Astrocyte (in vitro differentiated cells and primary cell): ENCODE measurements at regions not wholly inside any gene's neighbourhood (a gene's known extent, or its start where the extent isn't known, plus 50 kb on each side); places are given as distances from the start of the nearest gene placed in this dataset.

Source experiments
- DNase-seq: peaks from one replicate; pipeline ENCODE4 v3.0.0-alpha.2; 2010; ENCODE audit warnings: low read depth
- FAIRE-seq: peaks from 2 replicates; lab custom pipeline; 2011; peaks lifted over from hg19 to GRCh38; lab: Jason Lieb, UNC
- H2AFZ ChIP-seq: 2 replicates; pipeline ENCODE4 v1.6.0; 2012; ENCODE audit warnings: low read depth, low read length, inconsistent platforms
- H3K27ac ChIP-seq: 2 replicates; pipeline ENCODE4 v1.5.1; 2011; ENCODE audit warnings: low read depth, low read length, inconsistent platforms
- H3K27me3 ChIP-seq: 2 replicates; pipeline ENCODE4 v1.6.0; 2011; ENCODE audit warnings: low read length, inconsistent platforms; ENCODE audit not compliant: insufficient read depth
- H3K36me3 ChIP-seq: 2 replicates; pipeline ENCODE4 v1.5.1; 2011; ENCODE audit warnings: low read length, inconsistent platforms; ENCODE audit not compliant: insufficient read depth
- H3K4me1 ChIP-seq: 2 replicates; pipeline ENCODE4 v1.5.1; 2011; ENCODE audit warnings: low read length, inconsistent platforms; ENCODE audit not compliant: insufficient read depth
- H3K4me2 ChIP-seq: 2 replicates; pipeline ENCODE4 v1.6.0; 2012; ENCODE audit warnings: low read length, inconsistent platforms
- H3K4me3 ChIP-seq: 2 replicates; pipeline ENCODE4 v1.5.1; 2011; ENCODE audit warnings: low read depth, mild to moderate bottlenecking, low read length, inconsistent platforms; ENCODE audit not compliant: insufficient read depth
- H3K79me2 ChIP-seq: 2 replicates; pipeline ENCODE4 v1.6.0; 2012; ENCODE audit warnings: mild to moderate bottlenecking, low read length, inconsistent platforms; ENCODE audit not compliant: insufficient read depth
- H3K9ac ChIP-seq: 2 replicates; pipeline ENCODE4 v1.6.0; 2012; ENCODE audit warnings: mild to moderate bottlenecking, low read length, inconsistent platforms
- H3K9me3 ChIP-seq: 2 replicates; pipeline ENCODE4 v1.5.1; 2012; ENCODE audit warnings: low read depth, mild to moderate bottlenecking, low read length, inconsistent platforms; ENCODE audit not compliant: insufficient read depth
- H4K20me1 ChIP-seq: 2 replicates; pipeline ENCODE4 v1.6.0; 2012; ENCODE audit warnings: low read length, inconsistent platforms; ENCODE audit not compliant: insufficient read depth
- H3K27ac Mint-ChIP-seq: one replicate; pipeline ENCODE4 v1.8.0; 2021; ENCODE audit warnings: mild to moderate bottlenecking, mixed read lengths; ENCODE audit not compliant: unreplicated experiment
- H3K27me3 Mint-ChIP-seq: one replicate; pipeline ENCODE4 v1.8.0; 2021; ENCODE audit warnings: low read depth, mixed read lengths; ENCODE audit not compliant: unreplicated experiment
- H3K36me3 Mint-ChIP-seq: one replicate; pipeline ENCODE4 v1.8.0; 2021; ENCODE audit warnings: low read depth, mixed read lengths; ENCODE audit not compliant: unreplicated experiment
- H3K4me1 Mint-ChIP-seq: one replicate; pipeline ENCODE4 v1.8.0; 2021; ENCODE audit warnings: low read depth, mixed read lengths; ENCODE audit not compliant: unreplicated experiment
- H3K4me3 Mint-ChIP-seq: one replicate; pipeline ENCODE4 v1.8.0; 2021; ENCODE audit warnings: mild to moderate bottlenecking, moderate library complexity, mixed read lengths; ENCODE audit not compliant: unreplicated experiment
- H3K9me3 Mint-ChIP-seq: one replicate; pipeline ENCODE4 v1.8.0; 2021; ENCODE audit warnings: mild to moderate bottlenecking, mixed read lengths; ENCODE audit not compliant: unreplicated experiment
- EZH2 ChIP-seq: IDR thresholded peaks from 2 replicates; pipeline ENCODE4 v1.6.1; 2012; ENCODE audit warnings: mild to moderate bottlenecking, low read length, inconsistent platforms; ENCODE audit not compliant: insufficient read depth
- TF ChIP-seq, protein P1 (sequence below): IDR thresholded peaks from 2 replicates; pipeline ENCODE4 v1.5.1; 2011; ENCODE audit warnings: low read depth, mild to moderate bottlenecking, inconsistent platforms, low read length, moderate library complexity; ENCODE audit not compliant: insufficient read depth

DNA sequence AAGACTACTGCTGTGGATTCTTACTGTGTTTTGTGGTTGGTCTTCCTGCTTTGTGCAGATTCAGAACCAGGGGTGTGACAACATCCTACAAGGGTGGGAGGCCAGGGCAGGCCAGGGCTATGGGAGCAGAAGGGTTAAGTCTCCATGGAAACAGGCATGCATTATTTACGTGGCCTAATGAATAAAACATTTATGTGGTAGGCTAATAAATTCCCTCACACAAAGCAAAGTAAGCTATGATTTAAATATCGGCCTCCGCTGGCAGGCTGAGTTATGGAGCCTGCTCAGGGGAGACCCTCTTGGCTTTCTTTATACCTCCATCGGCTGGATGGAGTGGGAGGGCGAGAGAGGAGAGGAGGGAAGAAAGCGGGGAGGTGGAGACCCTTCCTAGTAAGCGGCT, 230.3 kb upstream of the MVB12B start:
- Mint-ChIP-seq H3K36me3 (no peaks in the 10 kb centered on the region), H3K9me3 (peaks cover 2% of the 10 kb centered on the region), H3K27me3 (peaks cover 20% of the 10 kb centered on the region), H3K4me1 (no peaks in the 10 kb centered on the region), H3K4me3 (no peak overlapping the region), H3K27ac (no peak overlapping the region)
- H3K36me3 ChIP-seq, result no peaks in the 10 kb centered on the region
- no peak overlapping the region for H3K4me2 ChIP-seq
- H3K4me1 ChIP-seq, result no peaks in the 10 kb centered on the region
- H3K4me3 ChIP-seq, result no peak overlapping the region
- H3K9me3 ChIP-seq, result peaks cover 6% of the 10 kb centered on the region
- TF ChIP-seq EZH2, result no peak
- H3K9ac ChIP-seq, result no peak overlapping the region
- FAIRE-seq (no peak), DNase-seq (no peak)
- H3K27ac ChIP-seq, result no peak overlapping the region
- no peaks in the 10 kb centered on the region for H3K79me2 ChIP-seq
- H3K27me3 ChIP-seq, result no peaks in the 10 kb centered on the region
- H4K20me1 ChIP-seq, result no peaks in the 10 kb centered on the region
- no peak overlapping the region for H2AFZ ChIP-seq

- no peak for TF ChIP-seq EZH2
- TF ChIP-seq, protein P1, sequence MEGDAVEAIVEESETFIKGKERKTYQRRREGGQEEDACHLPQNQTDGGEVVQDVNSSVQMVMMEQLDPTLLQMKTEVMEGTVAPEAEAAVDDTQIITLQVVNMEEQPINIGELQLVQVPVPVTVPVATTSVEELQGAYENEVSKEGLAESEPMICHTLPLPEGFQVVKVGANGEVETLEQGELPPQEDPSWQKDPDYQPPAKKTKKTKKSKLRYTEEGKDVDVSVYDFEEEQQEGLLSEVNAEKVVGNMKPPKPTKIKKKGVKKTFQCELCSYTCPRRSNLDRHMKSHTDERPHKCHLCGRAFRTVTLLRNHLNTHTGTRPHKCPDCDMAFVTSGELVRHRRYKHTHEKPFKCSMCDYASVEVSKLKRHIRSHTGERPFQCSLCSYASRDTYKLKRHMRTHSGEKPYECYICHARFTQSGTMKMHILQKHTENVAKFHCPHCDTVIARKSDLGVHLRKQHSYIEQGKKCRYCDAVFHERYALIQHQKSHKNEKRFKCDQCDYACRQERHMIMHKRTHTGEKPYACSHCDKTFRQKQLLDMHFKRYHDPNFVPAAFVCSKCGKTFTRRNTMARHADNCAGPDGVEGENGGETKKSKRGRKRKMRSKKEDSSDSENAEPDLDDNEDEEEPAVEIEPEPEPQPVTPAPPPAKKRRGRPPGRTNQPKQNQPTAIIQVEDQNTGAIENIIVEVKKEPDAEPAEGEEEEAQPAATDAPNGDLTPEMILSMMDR, result no peak
- Histone ChIP-seq H3K4me2 (no peak overlapping the region), H2AFZ (no peak overlapping the region), H3K27ac (no peak overlapping the region), H3K9me3 (peaks cover 6% of the 10 kb centered on the region), H3K79me2 (no peaks in the 10 kb centered on the region), H3K36me3 (no peaks in the 10 kb centered on the region), H4K20me1 (no peaks in the 10 kb centered on the region), H3K4me3 (no peak overlapping the region), H3K9ac (no peak overlapping the region), H3K4me1 (no peaks in the 10 kb centered on the region), H3K27me3 (no peaks in the 10 kb centered on the region)
- H3K4me3 Mint-ChIP-seq, result no peak overlapping the region
- no peaks in the 10 kb centered on the region for H3K4me1 Mint-ChIP-seq
- no peaks in the 10 kb centered on the region for H3K36me3 Mint-ChIP-seq
- DNase-seq (no peak), FAIRE-seq (no peak)
- peaks cover 2% of the 10 kb centered on the region for H3K9me3 Mint-ChIP-seq
- H3K27ac Mint-ChIP-seq, result no peak overlapping the region
- peaks cover 11% of the 10 kb centered on the region for H3K27me3 Mint-ChIP-seq
Measured at GRCh38 chr9:126097679-126098078, 228.9 kb upstream of the MVB12B start.

DNA sequence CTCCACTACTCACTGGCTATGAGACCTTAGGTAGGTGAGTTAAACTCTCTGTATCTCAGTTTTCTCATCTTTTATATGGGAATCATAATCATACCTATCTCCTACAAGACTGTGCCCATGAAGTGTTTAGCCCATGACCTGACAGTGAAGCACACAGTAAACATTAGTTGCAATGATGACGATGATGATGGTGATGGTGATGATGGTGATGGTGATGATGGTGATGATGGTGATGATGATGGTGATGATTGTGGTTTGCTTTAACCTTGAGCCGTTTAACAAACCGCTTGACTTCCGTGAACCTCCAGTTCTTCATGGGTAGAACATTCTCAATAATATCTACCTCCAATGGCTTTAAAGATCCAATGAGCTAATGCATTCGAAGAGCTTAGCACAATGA, 220.2 kb upstream of the MVB12B start:
- H3K4me1 ChIP-seq, result no peaks in the 10 kb centered on the region
- peaks cover 4% of the 10 kb centered on the region for H3K27me3 ChIP-seq
- Mint-ChIP-seq H3K27me3 (peaks cover 53% of the 10 kb centered on the region), H3K36me3 (peaks cover 1% of the 10 kb centered on the region), H3K9me3 (peaks cover 3% of the 10 kb centered on the region), H3K4me1 (no peaks in the 10 kb centered on the region), H3K4me3 (no peak overlapping the region), H3K27ac (no peak overlapping the region)
- no peak overlapping the region for H3K9ac ChIP-seq
- no peaks in the 10 kb centered on the region for H4K20me1 ChIP-seq
- no peak for DNase-seq
- H3K79me2 ChIP-seq, result no peaks in the 10 kb centered on the region
- no peak for FAIRE-seq
- H2AFZ ChIP-seq, result no peak overlapping the region
- TF ChIP-seq, protein P1, result no peak
- no peak for TF ChIP-seq EZH2
- no peak overlapping the region for H3K4me3 ChIP-seq
- H3K27ac ChIP-seq, result no peak overlapping the region
- H3K4me2 ChIP-seq, result no peak overlapping the region
- no peaks in the 10 kb centered on the region for H3K36me3 ChIP-seq
- no peaks in the 10 kb centered on the region for H3K9me3 ChIP-seq
